NCI-H82 (cell line): ENCODE measurements at regions not wholly inside any gene's neighbourhood (a gene's known extent, or its start where the extent isn't known, plus 50 kb on each side); places are given as distances from the start of the nearest gene placed in this dataset.
A peak's percentile ranks its signal among the peaks of the same experiment; 100 is the strongest.

Experiments
- DNase-seq: peaks from one replicate; lab custom pipeline; 2025; lab: John Stamatoyannopoulos, UW

GRCh38 chr1:184919892-184920291, 54.4 kb downstream of the NIBAN1 start:
- DNase-seq, result no peak

GRCh38 chr1:184915463-184916090, 58.7 kb downstream of the NIBAN1 start:
- no peak for DNase-seq

- DNase-seq, result no peak
These were observed 60.2 kb downstream of the NIBAN1 start for GRCh38 chr1:184914149-184914548.

- DNase-seq, result no peak
These were observed 61.9 kb downstream of the NIBAN1 start for GRCh38 chr1:184912392-184912791.

- DNase-seq, result no peak
These were observed 62.5 kb downstream of the NIBAN1 start for GRCh38 chr1:184911830-184912229.

GRCh38 chr1:184911103-184911745, 63.1 kb downstream of the NIBAN1 start:
- DNase-seq, result peak; percentile 45

GRCh38 chr1:184910691-184911091, 63.6 kb downstream of the NIBAN1 start:
- DNase-seq, result peak; percentile 87

- DNase-seq, result no peak
These were observed 64.3 kb downstream of the NIBAN1 start for GRCh38 chr1:184910005-184910404.

- no peak for DNase-seq
These were observed 65.3 kb downstream of the NIBAN1 start for GRCh38 chr1:184909019-184909418.

GRCh38 chr1:184908506-184908905, 65.8 kb downstream of the NIBAN1 start:
- DNase-seq, result no peak

GRCh38 chr1:184907500-184907899, 66.8 kb downstream of the NIBAN1 start:
- DNase-seq, result no peak

- DNase-seq, result no peak
These were observed 67.5 kb downstream of the NIBAN1 start for GRCh38 chr1:184906761-184907160.

- DNase-seq, result no peak
These were observed 68.5 kb downstream of the NIBAN1 start for GRCh38 chr1:184905601-184906322.

- no peak for DNase-seq
These were observed 71.1 kb downstream of the NIBAN1 start for GRCh38 chr1:184903111-184903692.

- DNase-seq, result no peak
These were observed 73.8 kb downstream of the NIBAN1 start for GRCh38 chr1:184900507-184900906.

- no peak for DNase-seq
These were observed 78.3 kb downstream of the NIBAN1 start for GRCh38 chr1:184896000-184896399.

- DNase-seq, result no peak
These were observed 79.2 kb downstream of the NIBAN1 start for GRCh38 chr1:184895086-184895485.

GRCh38 chr1:184893695-184894094, 80.6 kb downstream of the NIBAN1 start:
- DNase-seq, result no peak

GRCh38 chr1:184892116-184892515, 82.2 kb downstream of the NIBAN1 start:
- no peak for DNase-seq

GRCh38 chr1:184891440-184891839, 82.9 kb downstream of the NIBAN1 start:
- no peak for DNase-seq

GRCh38 chr1:184890539-184890973, 83.8 kb downstream of the NIBAN1 start:
- no peak for DNase-seq

- DNase-seq, result no peak
These were observed 84.4 kb downstream of the NIBAN1 start for GRCh38 chr1:184889902-184890301.

GRCh38 chr1:184889166-184889565, 85.1 kb downstream of the NIBAN1 start:
- no peak for DNase-seq
